ENCODE measurements at regions not wholly inside any gene's neighbourhood (a gene's known extent, or its start where the extent isn't known, plus 50 kb on each side); places are given as distances from the start of the nearest gene placed in this dataset.

DNA sequence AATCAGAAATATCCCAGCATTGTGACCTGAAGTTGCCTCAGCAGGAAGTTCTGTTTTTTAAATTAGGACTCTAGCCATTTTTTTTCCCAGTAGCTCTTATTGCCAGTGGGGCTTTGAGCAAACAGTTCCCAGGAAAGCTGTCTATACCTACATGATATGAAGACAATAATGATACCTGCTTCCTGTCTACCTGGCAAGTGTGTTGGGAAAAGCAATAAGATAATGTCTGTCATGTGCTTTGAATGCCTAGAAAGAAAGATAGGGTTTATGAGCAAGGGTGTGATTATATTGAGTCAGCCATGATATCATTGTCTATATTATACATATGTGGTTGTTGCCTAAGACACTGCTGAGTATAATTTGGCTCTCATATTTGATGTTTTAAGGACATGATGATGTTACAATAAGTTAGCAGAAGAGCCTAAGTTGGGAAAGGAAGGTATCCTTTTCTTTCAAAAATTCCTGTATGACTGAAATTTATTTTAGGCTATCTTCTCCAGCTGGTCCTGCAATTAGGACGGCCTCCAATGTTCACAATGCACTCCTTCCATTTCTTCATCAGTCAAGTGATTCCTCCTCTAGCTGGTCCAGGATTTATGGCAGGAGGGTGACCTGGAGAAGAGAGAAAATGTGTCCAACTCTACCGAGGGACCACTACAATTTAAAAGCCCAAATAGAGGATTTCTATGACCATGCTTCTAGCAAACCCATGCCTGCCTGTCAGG lies 99.6 kb upstream of the CDC42BPA start:
- TF ChIP-seq, protein P1, sequence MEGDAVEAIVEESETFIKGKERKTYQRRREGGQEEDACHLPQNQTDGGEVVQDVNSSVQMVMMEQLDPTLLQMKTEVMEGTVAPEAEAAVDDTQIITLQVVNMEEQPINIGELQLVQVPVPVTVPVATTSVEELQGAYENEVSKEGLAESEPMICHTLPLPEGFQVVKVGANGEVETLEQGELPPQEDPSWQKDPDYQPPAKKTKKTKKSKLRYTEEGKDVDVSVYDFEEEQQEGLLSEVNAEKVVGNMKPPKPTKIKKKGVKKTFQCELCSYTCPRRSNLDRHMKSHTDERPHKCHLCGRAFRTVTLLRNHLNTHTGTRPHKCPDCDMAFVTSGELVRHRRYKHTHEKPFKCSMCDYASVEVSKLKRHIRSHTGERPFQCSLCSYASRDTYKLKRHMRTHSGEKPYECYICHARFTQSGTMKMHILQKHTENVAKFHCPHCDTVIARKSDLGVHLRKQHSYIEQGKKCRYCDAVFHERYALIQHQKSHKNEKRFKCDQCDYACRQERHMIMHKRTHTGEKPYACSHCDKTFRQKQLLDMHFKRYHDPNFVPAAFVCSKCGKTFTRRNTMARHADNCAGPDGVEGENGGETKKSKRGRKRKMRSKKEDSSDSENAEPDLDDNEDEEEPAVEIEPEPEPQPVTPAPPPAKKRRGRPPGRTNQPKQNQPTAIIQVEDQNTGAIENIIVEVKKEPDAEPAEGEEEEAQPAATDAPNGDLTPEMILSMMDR (optimal IDR thresholded peaks at IDR 0.05 in 1 of 3, IDR thresholded peaks at IDR 0.05 in 1 of 3, conservative IDR thresholded peaks at IDR 0.05 in 1 of 3; ENCODE audit: extremely low read depth in 1 of 3, insufficient read depth in 2 of 3, low read length in 3 of 3), result no peak
- no peak for TF ChIP-seq EZH2 (IDR thresholded peaks at IDR 0.05; ENCODE audit: low read length)

All from keratinocyte (primary cell).